ENCODE measurements at regions not wholly inside any gene's neighbourhood (a gene's known extent, or its start where the extent isn't known, plus 50 kb on each side); places are given as distances from the start of the nearest gene placed in this dataset.

- TF ChIP-seq CTCF (IDR thresholded peaks at IDR 0.05) (no peak), EZH2 (IDR thresholded peaks at IDR 0.05; ENCODE audit: borderline replicate concordance, insufficient read depth, low read depth, low read length, poor library complexity, severe bottlenecking) (no peak)
Measured at GRCh38 chr2:142445023-142445422, 314.2 kb upstream of the LRP1B start.

Data from B cell (primary cell).